ENCODE measurements at regions not wholly inside any gene's neighbourhood (a gene's known extent, or its start where the extent isn't known, plus 50 kb on each side); places are given as distances from the start of the nearest gene placed in this dataset.

DNA sequence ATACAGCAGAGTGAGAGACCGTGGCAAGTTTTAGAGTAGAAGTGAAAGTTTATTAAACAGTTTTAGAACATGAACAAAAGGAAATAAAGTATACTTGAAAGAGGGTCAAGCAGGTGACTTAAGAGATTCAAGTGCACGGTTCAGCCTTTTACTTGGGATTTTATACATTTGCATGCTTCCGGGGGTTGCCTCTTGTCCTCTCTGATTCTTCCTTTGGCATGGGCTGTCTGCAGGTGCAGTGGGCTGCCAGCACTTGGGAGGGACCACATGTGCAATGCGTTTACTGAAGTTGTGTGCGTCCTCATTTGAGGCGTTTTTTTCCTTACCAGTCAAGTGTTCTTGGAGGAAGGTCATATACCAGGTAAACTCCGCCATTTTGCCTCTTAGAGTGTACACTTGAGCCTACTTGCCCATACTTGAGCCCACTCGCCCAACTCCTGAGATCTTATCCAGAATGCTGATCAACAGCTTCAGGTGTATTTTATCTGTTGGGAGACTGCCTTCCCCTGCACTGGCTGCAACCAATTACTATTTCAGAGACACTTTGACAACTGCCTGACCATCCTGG lies 195.2 kb downstream of the IRX5 start:
- no peak for DNase-seq

DNA sequence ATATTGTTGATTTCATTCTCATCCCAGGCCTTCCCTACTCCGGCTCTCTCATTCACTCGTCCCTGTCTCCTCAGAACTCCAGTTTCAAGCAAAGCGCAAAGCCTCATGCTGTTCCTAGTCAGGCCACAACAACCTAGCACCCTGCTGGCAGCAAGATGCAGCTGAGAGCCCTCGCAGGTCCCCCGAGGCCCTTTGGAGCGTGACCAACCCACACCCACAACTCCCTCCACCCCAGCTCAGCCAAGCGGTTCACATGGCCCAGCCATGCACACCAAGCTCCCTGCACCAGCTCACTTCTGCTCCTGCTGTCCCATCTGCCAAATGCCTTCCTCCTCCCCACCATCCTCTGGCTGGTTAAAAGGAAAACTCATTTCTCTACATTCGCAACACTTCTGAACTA lies 195.8 kb downstream of the IRX5 start:
- no peak for DNase-seq

DNA sequence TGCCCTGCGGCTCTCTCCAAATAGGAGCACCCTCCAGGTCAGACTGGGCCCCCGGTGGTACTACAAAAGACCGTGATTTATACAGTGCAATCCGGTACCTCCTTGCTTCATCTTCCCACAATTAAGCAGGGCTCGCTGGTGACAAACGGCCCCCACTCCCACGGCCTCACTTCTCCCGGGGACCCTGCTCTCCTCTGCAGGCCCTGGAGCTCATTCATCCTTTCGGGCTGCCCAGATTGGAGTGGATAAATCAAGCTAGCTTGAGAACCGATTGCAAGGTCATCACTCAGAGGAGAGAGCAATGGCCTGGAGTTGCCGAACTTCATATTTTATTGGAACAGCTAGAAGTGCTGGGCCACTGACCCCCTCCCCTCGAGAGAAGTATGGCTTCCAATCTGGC lies 193.5 kb upstream of the IRX6 start:
- DNase-seq: no peak

DNA sequence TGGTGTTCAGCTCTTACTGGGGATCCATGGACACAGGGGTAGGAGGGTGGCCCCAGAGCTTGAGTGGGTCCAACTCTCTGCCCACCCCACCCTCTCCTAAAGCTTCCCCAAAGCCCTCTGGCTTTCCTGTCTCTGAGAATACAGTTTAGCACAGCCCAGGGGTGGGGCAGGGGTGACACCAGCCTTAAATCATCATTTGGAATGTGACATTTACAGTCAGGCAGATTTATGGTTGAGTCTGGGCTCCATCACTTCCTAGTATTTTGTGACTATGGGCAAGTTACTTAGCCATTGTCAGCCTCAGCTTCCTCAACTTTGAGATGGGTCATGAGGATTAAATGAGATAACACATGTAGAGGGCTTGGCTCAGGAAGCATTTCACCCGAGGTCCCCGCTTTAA lies 193.1 kb upstream of the IRX6 start:
- no peak for DNase-seq

DNA sequence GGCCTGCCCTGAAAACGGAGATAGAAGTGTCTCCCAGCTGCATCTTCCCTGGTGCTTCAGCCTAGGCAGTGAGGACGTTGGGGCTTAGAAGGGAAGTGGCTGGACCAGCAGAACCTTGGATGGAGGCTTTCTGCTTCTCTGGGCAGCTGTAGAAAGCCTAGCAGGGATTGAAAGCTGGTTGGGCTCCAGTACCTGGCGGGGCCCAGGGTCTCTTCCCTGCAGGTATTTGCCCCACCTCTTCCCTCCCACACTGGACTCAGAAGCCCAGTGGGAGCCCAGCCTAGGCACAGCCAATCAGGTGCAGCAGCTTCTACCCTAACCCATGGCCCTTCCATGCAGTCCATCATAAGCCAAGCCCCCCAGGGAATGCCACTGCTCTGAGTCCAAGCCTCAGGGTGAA lies 190.3 kb upstream of the IRX6 start:
- no peak for DNase-seq

DNA sequence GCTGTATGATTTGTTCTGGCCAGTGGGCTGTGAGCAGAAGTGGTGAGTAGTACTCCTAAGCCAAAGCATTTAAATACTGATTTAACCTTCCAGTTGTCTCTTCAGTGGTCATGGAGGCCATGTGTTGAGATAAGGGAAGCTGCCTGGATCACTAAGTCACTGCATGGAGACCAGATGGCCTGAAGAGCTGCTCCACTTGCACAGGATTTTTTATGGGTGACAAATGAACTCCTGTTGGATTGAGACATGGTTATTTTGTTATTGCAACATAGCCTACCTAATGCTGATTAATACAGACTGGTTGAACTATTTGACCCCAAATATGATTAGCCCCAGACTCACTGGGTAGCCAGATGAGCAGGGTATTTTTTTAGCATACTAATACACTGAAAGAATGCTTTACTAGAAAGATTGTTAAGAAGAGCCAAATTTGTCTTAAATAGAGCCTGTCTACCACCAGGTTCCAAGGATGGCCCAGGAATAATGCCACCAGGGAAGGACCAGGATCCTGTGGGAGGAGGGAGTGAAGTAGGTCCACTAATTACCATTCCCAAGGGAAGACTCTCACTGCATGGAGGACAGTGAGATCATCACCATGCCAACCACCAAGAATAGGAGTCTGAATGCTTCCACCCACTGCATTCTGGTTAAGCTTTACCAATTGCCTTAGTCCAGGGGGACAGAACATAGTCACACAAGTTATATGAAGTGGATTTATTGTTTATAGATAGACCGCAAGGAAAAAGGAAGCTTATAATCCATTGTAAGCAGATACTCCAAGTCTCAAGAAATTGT lies 187.4 kb upstream of the IRX6 start:
- no peak for DNase-seq

DNA sequence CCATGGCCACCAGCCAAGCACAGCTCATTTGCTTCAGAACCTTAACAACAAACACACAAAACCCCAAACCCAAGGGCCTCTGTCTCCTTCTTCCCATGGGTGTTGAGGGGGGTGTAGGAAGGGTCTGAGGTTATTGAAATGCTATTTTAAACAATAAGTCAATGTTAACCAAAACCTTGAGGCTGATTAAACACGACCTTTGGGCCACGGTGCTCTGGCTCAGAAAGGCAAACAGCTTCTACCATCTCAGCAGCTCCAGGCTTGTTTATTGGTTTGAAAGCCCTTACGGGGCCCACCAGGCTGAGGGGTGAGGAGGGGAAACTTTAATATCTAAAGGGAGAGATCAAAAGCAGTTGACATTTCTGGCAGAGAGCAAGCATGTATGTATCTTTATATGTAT lies 185.7 kb upstream of the IRX6 start:
- no peak for DNase-seq

DNA sequence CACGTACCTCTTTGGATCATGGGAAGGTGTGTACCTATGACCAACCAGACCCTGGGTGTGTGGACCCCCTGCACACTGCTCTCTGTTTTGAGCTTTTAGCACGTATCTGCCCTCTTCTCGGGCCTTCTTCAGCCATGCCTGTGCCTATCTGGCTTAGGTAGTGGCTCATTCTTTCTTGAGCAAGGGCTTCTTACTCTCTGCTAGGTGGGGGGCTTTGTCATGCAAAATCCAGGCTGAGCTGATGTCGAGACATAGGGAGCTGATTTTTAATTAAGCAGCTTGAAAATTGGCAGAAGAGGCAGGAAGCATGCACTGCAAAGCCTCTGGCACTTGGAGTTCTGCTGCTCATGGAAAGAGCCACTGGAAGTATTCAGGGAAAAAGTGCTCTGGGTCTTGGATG lies 181.6 kb upstream of the IRX6 start:
- DNase-seq: no peak

DNA sequence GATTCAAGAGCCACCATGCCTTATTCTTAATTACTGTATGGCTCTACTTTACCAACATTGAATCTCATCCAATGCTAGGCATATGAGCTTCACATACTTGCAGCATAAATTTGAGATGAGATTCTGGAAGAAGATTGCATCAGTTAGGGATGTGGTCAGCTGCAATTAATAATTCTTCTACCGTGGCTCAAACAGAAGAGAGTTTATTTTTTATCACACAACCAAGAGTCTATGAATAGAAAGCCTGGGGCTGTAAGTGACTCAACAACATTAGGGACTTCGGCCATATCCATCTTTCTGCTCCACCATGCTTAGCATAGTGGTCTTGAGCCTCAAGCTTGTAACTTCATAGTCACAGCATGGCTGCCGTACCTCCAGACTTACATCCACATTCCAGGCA lies 179.4 kb upstream of the IRX6 start:
- no peak for DNase-seq

DNA sequence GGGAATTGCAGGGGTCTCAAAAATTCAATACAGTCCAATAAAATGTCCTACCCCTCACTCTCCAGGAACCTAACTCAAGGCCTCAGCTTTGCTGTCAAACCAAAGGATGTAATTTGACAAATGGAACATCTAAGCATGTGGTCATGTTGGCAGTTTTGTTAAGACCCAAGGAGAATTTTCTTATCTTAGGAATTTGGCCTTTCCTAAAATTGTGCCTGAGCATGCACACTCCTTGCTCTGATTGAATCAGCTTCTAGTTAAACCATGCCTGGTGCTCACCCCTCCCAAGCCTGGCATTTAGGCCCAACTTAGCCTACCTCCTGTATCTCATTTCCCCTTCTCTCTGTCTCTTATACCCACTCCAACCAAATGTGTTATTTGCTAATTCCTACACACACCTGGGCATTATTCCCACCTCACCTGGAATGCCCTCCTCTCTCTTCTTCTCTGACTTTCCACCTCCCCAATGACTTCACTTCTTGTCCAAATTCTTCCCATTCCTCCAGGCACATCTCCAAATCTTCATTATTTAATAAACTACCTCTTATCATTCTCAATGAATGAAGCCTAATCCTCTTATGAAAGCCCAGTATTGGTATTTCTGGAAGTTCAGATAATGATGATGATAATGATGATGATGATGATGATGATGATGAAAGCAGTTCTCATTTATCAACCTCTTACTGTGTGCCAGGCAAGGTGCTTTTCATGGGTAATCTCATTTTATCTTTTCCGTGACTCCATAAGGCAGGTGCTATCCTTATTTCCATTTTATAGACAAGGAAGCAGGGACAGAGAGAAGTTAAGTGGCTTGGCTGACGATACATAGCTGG lies 178.0 kb upstream of the IRX6 start:
- no peak for DNase-seq

DNA sequence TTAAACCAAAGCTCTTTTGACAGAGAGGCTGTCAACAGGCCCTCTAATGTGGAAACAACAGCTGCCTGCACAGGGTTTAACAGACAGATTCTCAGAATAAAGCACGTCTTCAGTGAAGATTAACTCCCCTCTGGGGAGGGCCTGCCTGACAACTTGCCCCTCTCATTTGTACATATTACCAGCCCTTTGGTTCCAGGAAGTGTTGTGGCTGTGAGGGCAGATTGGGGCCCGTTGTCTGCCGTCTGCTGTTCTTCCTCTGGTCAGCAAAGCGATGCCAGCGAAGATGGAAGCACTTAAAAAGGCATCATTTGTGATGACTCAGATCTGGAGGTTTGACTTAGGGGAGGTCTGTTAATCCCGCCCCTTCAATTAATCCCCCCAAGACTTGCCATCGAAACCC lies 177.0 kb upstream of the IRX6 start:
- no peak for DNase-seq

DNA sequence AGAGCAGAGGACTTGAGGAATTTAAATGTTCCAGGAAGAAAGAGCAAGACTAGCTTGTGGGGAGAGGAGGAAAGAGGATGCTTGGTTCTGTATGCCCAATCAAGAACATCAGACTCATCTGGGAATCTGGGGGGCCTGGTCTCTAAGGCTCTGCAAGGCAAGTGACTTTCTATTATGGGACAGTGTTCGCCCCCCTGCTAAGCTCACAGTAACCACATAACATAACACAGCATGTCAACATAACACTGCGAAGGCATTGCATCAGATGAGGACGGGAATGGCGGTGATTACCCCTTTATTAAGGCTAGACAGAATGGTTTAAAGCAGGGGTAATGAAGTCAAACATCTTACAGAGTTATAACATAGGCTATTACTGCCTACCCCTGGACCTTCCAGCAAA lies 176.6 kb upstream of the IRX6 start:
- DNase-seq: no peak

DNA sequence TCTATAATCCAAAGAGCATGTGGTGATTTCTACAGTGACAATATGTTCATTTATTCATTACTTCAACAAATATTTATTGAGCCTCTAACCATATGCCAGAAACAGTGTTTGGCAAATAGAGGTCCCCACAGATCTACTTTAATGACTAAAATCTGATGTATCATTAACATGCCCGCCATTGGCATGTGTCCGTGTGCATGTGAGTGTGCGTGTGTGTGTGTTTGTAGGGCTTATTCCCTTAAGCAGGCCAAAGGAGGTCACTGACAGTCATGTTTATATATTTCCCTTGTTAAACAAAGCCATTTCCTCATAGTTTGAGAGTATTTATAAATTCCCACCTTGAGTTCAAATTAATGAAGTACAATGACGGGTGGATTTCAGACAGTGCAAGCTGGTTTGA lies 174.4 kb upstream of the IRX6 start:
- no peak for DNase-seq

DNA sequence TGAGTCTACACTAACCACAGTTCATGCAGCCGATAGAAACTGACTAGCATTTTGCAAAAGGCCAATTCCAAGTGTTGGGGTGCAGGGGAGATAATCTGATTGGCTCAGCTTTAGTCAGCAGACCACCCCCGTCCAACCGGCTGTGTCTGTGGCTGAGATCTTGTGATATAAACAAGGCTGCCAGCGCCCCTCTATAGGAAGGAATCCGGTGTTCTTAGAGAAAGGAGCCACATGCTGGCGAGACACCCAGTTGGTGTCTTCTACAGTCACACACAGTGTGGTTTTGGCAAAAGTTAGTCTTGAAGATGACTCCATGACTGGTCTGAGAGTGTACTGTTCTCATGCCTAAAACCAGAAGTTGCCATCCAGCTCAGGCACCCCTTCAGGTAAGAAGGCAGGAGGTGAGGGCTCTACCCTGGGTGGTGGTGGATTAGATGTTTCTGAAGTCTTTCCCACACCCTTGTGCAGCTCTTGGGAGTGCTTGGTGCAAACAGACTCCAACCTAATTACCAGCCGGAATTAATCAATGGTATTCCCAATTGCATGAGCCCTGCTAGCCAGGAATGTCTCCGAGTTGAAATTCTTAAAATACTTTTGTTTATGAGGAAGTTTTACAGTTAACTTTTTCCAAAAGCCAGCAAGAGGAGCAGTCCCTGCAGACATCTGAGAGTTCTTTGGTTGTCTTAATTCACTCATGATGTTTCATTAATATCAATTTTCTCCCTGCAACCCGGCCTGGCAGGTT lies 172.3 kb upstream of the IRX6 start:
- DNase-seq: no peak

DNA sequence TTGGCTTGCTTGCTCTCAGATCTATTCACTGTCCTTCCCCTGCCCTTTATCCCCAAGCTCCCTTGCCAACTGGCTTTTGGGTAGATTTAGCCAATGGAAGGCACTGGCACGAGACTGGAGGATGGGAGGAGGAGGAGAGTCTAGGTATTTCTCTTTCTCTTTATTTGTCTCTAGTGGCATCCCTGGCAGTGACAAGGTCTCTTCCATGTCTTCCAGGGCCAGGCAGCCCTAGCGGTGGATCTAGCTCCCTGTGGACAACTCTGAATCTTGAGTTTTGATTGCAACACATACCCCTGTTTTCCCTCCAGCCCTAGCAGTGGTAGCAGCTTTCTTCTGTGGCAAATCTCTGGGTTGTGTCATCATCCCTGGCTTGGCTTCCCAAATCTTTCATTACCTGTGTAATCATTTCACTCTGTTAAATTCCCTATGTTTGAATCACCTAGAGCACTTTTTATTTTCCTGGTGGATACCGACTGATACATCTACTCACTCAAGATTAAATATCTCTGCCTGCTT lies 171.1 kb upstream of the IRX6 start:
- no peak for DNase-seq

DNA sequence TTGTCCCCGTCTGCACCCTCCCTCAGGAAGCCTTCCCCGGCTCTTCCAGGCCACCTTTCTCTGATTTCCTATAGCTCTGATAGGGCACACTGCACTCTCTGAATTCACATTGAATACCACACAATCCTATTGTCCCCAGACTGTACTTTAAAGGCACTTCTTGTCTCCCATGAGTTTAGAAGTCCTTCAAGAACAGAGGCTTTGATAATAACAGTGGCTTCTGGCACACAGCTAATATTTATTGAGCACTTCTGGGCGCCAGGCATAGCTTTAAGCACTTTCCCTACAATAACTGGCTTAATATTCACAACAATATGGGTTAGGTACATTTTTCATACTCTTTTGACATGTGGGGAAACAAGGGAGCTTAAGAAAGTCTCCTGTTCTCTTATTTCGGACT lies 169.7 kb upstream of the IRX6 start:
- DNase-seq: no peak

DNA sequence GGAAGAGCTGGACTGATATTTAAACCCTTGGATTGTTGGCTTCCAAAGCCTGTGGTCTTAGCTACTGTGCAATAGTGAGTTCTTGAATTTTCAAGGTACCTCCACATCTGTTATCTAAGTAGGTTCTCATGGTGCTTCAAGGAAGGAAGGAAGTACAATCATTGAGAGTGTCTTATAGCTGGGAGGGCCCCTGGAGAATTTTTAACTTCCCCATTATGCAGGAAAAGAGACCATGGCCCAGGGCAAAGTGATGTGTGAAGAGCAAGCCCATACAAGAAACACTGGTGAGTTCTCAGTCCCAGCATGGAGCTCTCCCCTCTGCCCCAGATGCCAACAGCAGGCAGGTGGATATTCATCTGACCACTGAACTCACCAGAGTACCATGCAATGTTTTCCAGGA lies 169.0 kb upstream of the IRX6 start:
- no peak for DNase-seq

DNA sequence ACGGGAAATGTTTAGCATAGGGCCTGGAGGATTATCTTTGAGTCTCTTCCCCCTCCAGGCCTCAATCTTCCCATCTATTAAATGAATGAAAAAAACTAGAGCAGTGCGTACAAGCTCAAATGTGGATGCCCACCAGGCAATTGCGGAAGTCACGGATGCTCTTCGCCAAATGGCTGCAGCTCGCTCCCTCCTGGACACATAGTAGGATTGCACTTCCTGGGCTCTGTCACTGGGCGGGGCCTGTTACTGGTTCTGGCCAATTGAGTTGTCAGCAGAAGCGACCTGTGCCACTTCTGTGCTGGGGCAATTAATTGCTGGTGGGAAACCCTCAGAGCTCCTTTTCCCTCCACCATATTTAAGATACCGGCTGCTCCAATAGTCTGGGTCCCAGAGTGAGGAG lies 168.2 kb upstream of the IRX6 start:
- no peak for DNase-seq

DNA sequence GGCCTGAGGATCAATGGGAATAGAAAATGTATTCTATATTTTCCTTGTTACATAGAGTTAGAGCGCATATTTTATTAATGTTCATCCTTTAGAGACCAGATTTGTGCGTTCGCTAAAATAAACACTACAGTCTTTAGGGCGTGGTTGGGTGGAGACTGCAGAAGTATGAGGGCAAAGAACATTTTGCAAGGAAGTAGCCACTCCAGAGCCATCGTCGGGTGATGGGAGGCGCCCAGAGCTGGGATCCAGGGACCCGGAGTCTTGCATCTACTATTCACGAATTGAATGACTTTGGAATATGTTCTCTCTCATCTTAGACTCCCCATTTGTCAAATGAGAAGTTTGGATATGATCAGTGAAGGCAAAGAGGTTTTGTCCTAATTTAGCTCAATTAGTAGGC lies 154.2 kb upstream of the IRX6 start:
- no peak for DNase-seq

DNA sequence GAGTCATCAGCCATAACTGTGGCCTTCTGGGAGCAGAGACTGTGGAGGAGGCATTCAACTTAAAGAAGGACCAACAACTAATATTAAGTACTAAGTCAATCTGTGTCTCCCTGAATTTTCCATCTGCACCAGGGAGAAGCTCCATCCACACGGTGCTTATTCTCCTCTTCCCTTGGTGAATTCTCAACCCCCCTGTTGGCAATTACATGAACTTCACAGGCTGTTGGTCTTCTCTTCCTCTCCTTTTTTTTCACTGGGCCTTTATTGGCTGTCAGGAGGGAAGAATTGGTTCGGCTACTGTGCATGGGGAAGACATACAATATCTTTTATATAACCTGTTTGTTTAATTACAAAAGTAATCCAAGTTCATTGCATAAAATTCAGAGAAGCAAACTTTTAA lies 152.8 kb upstream of the IRX6 start:
- no peak for DNase-seq

DNA sequence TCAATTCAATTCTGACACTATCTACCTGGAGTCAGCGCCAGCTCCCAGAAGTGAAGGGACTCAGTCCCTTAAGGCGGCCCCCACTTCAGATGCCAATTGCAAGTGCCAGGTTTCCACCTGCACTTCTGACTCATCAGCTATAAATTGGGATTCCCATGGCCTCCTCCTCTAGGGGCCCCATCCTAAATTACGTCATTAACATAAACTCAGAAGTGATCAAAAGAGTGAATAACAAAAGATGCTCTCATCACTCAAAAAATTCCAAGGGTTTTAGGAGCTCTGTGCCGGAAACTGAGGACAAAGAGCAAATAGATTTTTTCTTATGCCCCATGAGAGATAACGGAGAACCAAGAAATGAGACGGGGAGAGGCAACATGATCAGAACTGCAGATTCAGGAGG lies 148.6 kb upstream of the IRX6 start:
- no peak for DNase-seq

DNA sequence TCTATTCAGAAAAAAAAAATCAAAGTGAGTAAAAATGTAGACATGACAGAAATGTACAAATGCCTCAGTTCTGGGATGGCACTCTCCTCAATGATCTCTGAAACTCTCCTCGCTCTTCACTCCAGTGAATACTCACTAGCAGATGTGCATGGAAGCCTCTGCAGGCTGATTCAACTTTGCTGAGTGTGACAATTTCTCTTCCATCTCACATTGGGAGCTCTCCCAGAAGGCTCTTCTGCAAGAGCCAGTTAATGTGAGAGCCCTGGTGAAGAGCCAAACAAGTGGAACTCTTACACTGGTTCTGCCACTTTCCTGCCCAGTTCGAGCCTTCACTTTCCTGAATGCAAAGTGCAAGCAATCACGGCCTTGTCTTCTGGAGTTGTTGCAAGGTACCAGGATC lies 147.1 kb upstream of the IRX6 start:
- DNase-seq: no peak

DNA sequence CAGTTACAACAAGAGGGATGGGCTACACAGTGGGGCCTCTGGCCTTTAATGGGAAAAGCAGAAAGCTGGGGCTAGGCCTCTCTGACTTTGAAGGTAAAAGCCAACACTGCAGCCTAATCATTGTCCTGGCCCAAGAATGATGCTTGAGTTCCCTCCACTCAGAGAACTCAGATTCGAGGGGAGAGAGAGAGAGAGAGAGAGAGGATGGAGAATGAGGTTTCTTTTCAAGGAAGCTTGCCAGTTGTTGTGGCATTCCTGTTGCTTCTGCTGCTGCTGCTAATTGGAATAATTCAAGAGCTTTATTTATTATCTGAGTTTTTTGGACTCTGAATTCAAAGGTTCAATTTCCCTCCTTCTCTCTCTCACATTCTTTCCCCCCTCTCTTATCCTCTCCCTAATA lies 144.6 kb upstream of the IRX6 start:
- no peak for DNase-seq

All from suppressor macrophage treated with lipopolysaccharide for 1 hour (primary cell).